IMR-90 (cell line): ENCODE measurements at regions not wholly inside any gene's neighbourhood (a gene's known extent, or its start where the extent isn't known, plus 50 kb on each side); places are given as distances from the start of the nearest gene placed in this dataset.

Experiments
- BHLHE40 ChIP-seq: fragments of 150-350 bp; IDR thresholded peaks from 2 replicates; pipeline ENCODE4 v1.6.1; 2016; ENCODE audit warnings: mild to moderate bottlenecking, low read depth, low read length
- CTCF ChIP-seq: conservative IDR thresholded peaks from 2 replicates; pipeline ENCODE4 v1.5.1; 2012; ENCODE audit warnings: mild to moderate bottlenecking, low read depth, low read length, improper control_type of control experiment
- FOS ChIP-seq: fragments of 150-350 bp; IDR thresholded peaks from 2 replicates; pipeline ENCODE4 v1.6.1; 2016; ENCODE audit warnings: low read depth, low read length
- MAZ ChIP-seq: IDR thresholded peaks from 2 replicates; pipeline ENCODE4 v1.6.1; 2012; ENCODE audit warnings: low read depth, mild to moderate bottlenecking, low read length, improper control_type of control experiment, moderate library complexity, borderline replicate concordance
- POLR2A ChIP-seq: IDR thresholded peaks from 2 replicates; pipeline ENCODE4 v1.6.1; 2012; ENCODE audit warnings: mild to moderate bottlenecking, low read depth, low read length
- RAD21 ChIP-seq: IDR thresholded peaks from 2 replicates; pipeline ENCODE4 v1.6.1; 2012; ENCODE audit warnings: low read length, improper control_type of control experiment

- no peak for TF ChIP-seq FOS
- TF ChIP-seq BHLHE40: no peak
- TF ChIP-seq CTCF: no peak
- no peak for TF ChIP-seq POLR2A
- no peak for TF ChIP-seq RAD21
- TF ChIP-seq MAZ: no peak
These were observed 284.6 kb downstream of the SP3 start for GRCh38 chr2:173680574-173680973.
